Ovary (tissue), 7 donors: ENCODE measurements at regions not wholly inside any gene's neighbourhood (a gene's known extent, or its start where the extent isn't known, plus 50 kb on each side); places are given as distances from the start of the nearest gene placed in this dataset.
"Not testable (repeated sequence)": the region's sequence is repeated elsewhere in the genome, so short reads cannot be mapped to it uniquely, and the experiment has no call there.

ENCODE experiments used
- DNase-seq, 5 donors: peaks; one replicate each; pipeline ENCODE4 v3.0.0-alpha.2; 2019 to 2020
- H3K27ac ChIP-seq, 2 donors: fragments of 200-600 bp; one replicate each; pipeline versions ENCODE4 v1.5.1 to v1.8.0; 2019 to 2022
- H3K27me3 ChIP-seq: fragments of 200-600 bp; one replicate; pipeline ENCODE4 v1.8.0; 2022
- H3K36me3 ChIP-seq: fragments of 200-600 bp; sonication (generic); one replicate; pipeline ENCODE4 v1.5.1; 2019
- H3K4me1 ChIP-seq: one replicate; pipeline ENCODE4 v1.8.1; 2013; ENCODE audit warnings: mild to moderate bottlenecking, moderate library complexity; ENCODE audit not compliant: insufficient read depth
- H3K4me3 ChIP-seq: fragments of 200-600 bp; sonication (generic); one replicate; pipeline ENCODE4 v1.5.1; 2017
- H3K9me3 ChIP-seq, 2 donors: fragments of 200-600 bp in 1 of 2; sonication (generic) in 1 of 2; one replicate each; pipeline versions ENCODE4 v1.5.1 to v1.8.1; 2013 to 2019; ENCODE audit warnings: mild to moderate bottlenecking in 1 of 2, moderate library complexity in 1 of 2
- EP300 ChIP-seq: sonication (generic); formaldehyde crosslinking; IDR thresholded peaks from one replicate; pipeline ENCODE4 v1.6.1; 2017; ENCODE audit warnings: antibody characterized with exemption
- POLR2A ChIP-seq: fragments of 450-650 bp; IDR thresholded peaks from one replicate; pipeline ENCODE4 v1.6.1; 2017; ENCODE audit warnings: antibody characterized with exemption, mild to moderate bottlenecking, moderate library complexity
- WGBS, 3 donors: extraction: QIAGEN DNeasy Blood & Tissue Kit in 1 of 3; methylation state at CpG; one replicate each; pipeline versions ENCODE4 v1.1.5 to v1.1.7; 2013 to 2017; 5-methylcytosine and 5-hydroxymethylcytosine counted together
- intact Hi-C, 4 donors: fragments of 100-400 bp; cut with DNase I; formaldehyde crosslinking; loops; one replicate each; pipeline versions ENCODE4 v1.11.0 to v1.15.1; 2022 to 2023
- TF ChIP-seq, protein P1 (sequence below), 3 donors: fragments of 450-650 bp in 2 of 3; fragments of 200-600 bp in 1 of 3; IDR thresholded peaks; one replicate each; pipeline versions ENCODE4 v1.5.1 to v1.8.0; 2016 to 2022; ENCODE audit warnings: antibody characterized with exemption in 3 of 3, mild to moderate bottlenecking in 1 of 3
- donor health status: DM: no; HTN: no; CAD: no; lungs with moderate emphysema.
- donor health status: DM: no; HTN: no; CAD: no.
- donor health status: Bipolar disorder and iron deficiency.
- donor health status: DM: no; HTN: no; CAD: no.
- donor health status: DM: yes; HTN: yes; CAD: no.

DNA sequence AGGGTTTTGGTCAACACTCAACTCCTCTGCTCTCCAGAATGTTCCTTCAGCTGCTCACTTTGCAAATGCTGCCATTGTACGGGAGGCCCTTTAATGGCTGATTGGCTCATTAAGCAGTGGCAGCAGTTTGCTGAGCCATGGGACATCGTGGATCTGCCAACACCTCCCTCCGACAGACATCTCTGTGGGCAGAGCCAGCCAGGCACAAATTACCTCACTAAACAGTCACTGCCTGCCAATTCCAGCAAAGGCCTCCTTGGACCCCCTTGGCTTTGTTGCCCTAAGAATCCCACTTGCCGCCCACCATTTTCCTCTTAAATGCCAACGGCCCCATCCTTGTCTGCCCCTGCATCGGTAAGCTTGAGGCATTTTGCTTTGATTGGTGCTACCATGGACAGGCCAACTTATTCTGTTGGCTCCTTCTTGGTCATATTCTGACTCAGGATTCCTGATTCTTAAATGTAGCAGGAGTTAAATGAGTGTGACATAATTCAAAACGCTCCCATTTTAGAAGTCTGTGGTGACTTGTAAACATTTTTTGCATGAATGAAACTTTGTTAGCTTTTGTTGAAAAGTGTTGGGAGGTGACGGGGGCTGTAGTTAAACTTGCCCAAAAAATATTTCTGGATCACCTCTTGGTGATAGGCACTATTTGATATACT lies 57.5 kb upstream of the LMO2 start:
- Histone ChIP-seq H3K4me3 (no peak overlapping the region), H3K27me3 (no peaks in the 10 kb centered on the region), H3K4me1 (no peaks in the 10 kb centered on the region), H3K27ac (no peak overlapping the region), H3K9me3 (no peaks in the 10 kb centered on the region), H3K36me3 (no peaks in the 10 kb centered on the region)
- WGBS, 3 donors: 87 to 95% (median 90%) methylated on average over 8 of the region's 8 CpGs
- intact Hi-C loops: no loop called here
- DNase-seq: no peak
- TF ChIP-seq EP300: no peak
- TF ChIP-seq POLR2A: no peak
- TF ChIP-seq, protein P1, sequence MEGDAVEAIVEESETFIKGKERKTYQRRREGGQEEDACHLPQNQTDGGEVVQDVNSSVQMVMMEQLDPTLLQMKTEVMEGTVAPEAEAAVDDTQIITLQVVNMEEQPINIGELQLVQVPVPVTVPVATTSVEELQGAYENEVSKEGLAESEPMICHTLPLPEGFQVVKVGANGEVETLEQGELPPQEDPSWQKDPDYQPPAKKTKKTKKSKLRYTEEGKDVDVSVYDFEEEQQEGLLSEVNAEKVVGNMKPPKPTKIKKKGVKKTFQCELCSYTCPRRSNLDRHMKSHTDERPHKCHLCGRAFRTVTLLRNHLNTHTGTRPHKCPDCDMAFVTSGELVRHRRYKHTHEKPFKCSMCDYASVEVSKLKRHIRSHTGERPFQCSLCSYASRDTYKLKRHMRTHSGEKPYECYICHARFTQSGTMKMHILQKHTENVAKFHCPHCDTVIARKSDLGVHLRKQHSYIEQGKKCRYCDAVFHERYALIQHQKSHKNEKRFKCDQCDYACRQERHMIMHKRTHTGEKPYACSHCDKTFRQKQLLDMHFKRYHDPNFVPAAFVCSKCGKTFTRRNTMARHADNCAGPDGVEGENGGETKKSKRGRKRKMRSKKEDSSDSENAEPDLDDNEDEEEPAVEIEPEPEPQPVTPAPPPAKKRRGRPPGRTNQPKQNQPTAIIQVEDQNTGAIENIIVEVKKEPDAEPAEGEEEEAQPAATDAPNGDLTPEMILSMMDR (IDR thresholded peaks at IDR 0.05): no peak

DNA sequence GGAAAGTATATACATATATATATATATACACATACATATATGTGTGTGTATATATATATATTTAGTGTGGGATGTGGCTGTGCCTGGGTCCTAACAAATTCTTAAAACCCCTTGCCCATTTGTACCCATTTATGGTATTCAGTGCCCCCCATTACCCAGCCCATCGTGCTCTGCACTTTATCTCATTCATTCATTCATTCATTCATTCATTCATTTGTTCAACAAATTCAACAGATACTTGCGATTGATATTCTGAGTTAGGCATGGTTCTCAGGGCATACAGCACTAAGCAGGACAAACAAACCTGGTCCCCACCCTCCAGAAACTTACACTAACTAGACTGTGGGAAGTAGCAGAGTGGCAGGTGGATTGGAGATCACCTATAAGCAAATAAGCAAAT lies 56.6 kb upstream of the LMO2 start:
- Histone ChIP-seq H3K36me3 (no peaks in the 10 kb centered on the region), H3K9me3 (no peaks in the 10 kb centered on the region), H3K27me3 (no peaks in the 10 kb centered on the region), H3K4me1 (no peaks in the 10 kb centered on the region), H3K27ac (no peak overlapping the region), H3K4me3 (no peak overlapping the region)
- TF ChIP-seq POLR2A (no peak), EP300 (no peak)
- TF ChIP-seq, protein P1 (IDR thresholded peaks at IDR 0.05): no peak
- 68 to 79% (median 77%) methylated on average over 2 of the region's 2 CpGs for WGBS, 3 donors
- no peak for DNase-seq
- intact Hi-C loops: no loop called here

DNA sequence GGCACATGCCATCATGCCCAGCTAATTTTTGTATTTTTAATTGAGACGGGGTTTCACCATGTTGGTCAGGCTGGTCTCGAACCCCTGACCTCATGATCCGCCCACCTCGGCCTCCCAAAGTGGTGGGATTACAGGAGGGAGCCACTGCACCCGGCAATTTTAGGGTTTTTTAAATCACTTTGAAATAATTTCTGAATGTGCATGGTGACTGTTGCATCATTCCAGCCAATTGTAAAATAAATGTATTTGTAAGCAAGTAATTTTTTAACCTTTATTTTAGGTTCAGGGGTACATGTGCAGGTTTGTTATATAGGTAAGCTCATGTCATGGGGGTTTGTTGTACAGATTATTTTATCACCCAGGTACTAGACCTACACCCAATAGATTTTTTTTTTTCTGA lies 56.0 kb upstream of the LMO2 start:
- 92 to 97% (median 95%) methylated on average over 5 of the region's 5 CpGs for WGBS, 3 donors
- DNase-seq, H3K9me3 ChIP-seq, H3K36me3 ChIP-seq, intact Hi-C loops, H3K27me3 ChIP-seq, H3K4me1 ChIP-seq, H3K27ac ChIP-seq, H3K4me3 ChIP-seq: not testable (repeated sequence)

DNA sequence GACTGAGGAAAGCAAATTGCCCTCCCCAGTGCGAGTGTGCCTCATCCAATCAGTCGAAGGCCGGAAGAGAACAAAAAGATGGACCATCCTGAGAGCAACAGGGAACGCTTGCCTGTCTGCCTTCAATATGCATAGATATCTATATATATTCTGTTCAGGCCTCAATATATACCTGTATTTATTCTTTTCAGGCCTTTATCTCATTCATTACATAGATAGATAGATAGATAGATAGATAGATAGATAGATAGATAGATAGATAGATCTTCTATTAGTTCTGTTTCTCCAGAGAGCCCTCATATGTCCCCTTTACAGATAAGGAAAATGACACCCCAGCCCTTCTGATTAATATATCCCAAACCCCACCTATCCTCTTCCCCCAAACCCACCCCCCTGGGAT lies 55.1 kb upstream of the LMO2 start:
- no peak overlapping the region for H3K4me3 ChIP-seq
- no peaks in the 10 kb centered on the region for H3K4me1 ChIP-seq
- no peak for DNase-seq
- H3K27me3 ChIP-seq: no peaks in the 10 kb centered on the region
- intact Hi-C loops: no loop called here
- H3K9me3 ChIP-seq: no peaks in the 10 kb centered on the region
- TF ChIP-seq, protein P1 (IDR thresholded peaks at IDR 0.05): no peak
- no peak for TF ChIP-seq POLR2A
- no peak for TF ChIP-seq EP300
- WGBS, 3 donors: 73 to 74% (median 73%) methylated on average over 4 of the region's 4 CpGs
- no peak overlapping the region for H3K27ac ChIP-seq
- no peaks in the 10 kb centered on the region for H3K36me3 ChIP-seq

DNA sequence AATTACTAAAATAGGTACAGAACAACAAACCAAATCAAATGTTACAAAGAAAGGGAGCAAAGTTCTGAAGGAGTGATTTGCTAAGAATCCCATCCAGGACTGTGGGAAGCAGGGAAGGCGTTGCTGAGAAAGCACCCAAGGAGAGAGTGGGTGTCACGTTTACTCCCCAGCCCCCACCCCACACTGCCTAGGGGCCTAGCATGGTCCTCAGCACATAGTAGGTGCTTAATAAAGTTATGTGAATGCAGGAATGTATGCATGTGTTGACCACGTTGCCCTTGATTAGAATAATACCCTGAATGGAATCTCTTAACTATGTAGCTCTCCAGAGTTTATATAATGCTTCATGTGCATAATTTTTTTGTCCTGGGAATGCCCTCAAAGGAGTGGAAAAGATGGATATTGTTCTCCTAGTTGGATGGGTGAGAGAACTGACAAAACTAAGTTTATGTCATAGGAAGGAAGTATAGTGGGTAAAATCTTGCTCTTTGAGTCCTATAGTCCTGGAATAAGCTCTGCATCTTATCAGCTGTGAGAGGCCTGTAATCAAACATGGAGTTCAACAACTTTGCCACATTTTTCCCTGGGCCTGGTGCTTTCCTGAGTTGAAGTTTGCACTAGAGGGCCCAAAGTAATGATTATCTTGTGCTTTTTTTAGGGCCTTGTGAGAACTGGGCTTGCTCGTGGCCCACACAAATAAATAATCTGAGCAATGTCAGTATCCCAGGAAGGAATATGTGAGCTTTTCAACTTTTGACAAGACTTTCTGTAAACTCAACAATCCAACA lies 53.8 kb upstream of the LMO2 start:
- Histone ChIP-seq H3K27ac (no peak overlapping the region), H3K36me3 (no peaks in the 10 kb centered on the region), H3K4me1 (no peaks in the 10 kb centered on the region), H3K9me3 (no peaks in the 10 kb centered on the region), H3K4me3 (no peak overlapping the region), H3K27me3 (no peaks in the 10 kb centered on the region)
- intact Hi-C loops: no loop called here
- TF ChIP-seq EP300 (no peak), POLR2A (no peak)
- TF ChIP-seq, protein P1 (IDR thresholded peaks at IDR 0.05): no peak
- no peak for DNase-seq
- 72 to 79% (median 77%) methylated on average over 4 of the region's 4 CpGs for WGBS, 3 donors
